KOPT-K1 (cell line): ENCODE measurements at regions not wholly inside any gene's neighbourhood (a gene's known extent, or its start where the extent isn't known, plus 50 kb on each side); places are given as distances from the start of the nearest gene placed in this dataset.
"Not testable (repeated sequence)": the region's sequence is repeated elsewhere in the genome, so short reads cannot be mapped to it uniquely, and the experiment has no call there.

Experiments used
- H3K27ac ChIP-seq: fragments of 200-600 bp; sonication (generic); 2 replicates; pipeline ENCODE4 v1.5.1; 2016; ENCODE audit warnings: antibody characterized with exemption, mild to moderate bottlenecking, low read depth, low read length; ENCODE audit not compliant: poor library complexity, severe bottlenecking
- H3K36me3 ChIP-seq: fragments of 200-600 bp; sonication (generic); 2 replicates; pipeline ENCODE4 v1.5.1; 2017; ENCODE audit warnings: antibody characterized with exemption, mild to moderate bottlenecking, low read length, moderate library complexity; ENCODE audit not compliant: insufficient read depth
- H3K9me3 ChIP-seq: fragments of 200-600 bp; sonication (generic); 2 replicates; pipeline ENCODE4 v1.5.1; 2017; ENCODE audit warnings: antibody characterized with exemption, low read length, mild to moderate bottlenecking; ENCODE audit not compliant: insufficient read depth, poor library complexity, severe bottlenecking

DNA sequence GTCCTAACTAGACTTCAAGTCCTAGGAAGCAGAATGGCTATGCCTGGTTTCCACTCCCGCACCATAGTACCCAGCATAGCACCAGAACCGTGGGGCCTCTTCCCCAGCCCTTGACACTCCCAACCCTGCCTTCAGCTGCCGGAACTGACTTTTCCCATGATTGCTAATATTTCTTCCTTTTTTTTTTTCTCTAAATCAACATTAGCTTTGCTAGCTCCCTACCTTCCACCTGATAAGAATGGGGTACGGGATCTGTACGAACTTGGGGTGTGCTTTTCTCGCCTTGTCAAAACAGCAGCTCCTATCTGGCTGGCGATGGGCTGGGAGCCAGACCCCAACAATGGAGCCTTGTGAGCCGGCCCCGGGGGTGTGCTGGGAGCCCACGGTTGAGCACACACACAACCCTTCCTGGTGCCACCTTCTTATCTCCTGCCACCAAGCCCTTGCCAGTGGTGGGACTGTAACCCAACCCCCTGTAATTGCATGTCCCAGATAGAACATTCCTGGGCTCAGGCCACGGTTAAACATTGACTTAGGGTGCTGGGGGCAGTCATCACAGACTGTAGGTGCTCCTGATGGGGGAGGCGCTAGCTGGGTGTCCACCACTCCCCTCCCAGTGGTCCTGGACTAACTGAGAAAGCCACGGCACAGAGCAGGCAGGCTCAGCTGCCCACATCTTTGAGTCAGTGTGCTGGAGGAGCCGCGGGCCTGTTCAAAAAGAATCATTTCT, 213.0 kb upstream of the HAAO start:
- Histone ChIP-seq H3K9me3 (no peaks in the 10 kb centered on the region), H3K36me3 (no peaks in the 10 kb centered on the region), H3K27ac (no peak overlapping the region)

DNA sequence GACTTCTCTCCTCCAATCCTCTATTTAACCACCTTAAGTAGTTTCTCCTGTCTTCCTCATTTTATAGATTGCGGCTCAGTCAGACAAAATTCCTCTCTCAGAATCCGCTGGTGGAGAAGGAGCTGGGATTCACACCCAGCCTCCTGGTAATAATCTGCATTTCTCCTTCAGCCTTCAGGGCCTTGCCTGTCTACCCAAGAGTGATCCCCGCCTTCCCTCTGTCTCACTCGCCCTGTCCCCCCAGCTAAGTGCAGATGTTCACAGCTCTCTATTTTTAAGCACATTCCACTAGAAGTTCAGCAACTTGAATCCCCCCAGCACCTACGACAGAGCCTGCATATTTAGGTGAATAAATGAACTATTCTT, 212.5 kb upstream of the HAAO start:
- Histone ChIP-seq H3K9me3 (no peaks in the 10 kb centered on the region), H3K27ac (no peak overlapping the region), H3K36me3 (no peaks in the 10 kb centered on the region)

DNA sequence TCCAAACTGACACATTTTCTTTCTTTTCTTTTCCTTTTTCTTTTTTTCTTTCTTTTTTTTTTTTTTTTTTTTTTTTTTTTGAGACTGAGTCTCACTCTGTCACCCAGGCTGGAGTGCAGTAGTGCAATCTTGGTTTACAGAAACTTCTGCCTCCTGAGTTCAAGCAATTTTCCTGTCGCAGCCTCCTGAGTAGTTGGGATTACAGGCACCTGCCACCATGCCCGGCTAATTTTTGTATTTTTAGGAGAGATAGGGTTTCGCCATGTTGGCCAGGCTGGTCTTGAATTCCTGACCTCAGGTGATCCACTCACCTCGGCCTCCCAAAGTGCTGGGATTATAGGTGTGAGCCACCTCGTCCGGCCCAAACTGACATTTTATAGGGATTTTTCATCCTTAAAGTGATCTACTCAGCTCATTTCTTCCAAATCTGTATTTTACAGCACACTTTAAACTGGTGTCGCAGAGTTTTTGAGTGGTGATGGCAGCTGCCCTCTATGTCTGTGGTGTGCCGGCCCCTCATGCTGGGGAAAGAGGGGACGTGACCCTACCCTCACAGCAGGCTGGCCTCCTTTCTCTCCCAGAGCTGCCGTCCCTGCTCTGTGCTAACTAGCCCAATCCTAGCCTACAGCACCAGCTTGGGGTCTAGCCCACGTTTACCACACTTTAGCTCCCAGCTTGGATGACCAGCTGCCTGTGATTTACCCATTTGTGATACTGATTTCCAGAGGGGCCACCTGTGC, 211.9 kb upstream of the HAAO start:
- H3K27ac ChIP-seq, H3K36me3 ChIP-seq, H3K9me3 ChIP-seq: not testable (repeated sequence)

DNA sequence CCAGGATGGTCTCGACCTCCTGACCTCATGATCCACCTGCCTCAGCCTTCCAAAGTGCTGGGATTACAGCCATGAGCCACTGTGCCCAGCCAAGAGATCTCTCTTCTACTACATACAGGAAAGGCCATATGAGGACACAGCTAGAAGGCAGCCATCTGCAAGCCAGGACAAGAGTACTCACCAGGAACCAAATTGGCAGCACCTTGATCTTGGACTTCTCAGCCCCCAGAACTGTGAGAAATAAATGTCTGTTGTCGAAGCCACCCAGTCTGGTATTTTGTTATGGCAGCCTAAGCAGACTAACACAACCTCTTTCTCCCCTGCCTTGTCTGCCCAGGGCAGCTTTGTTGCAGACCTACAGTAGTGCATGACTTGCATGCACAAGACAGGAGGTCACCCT, 211.3 kb upstream of the HAAO start:
- Histone ChIP-seq H3K9me3 (no peaks in the 10 kb centered on the region), H3K27ac (no peak overlapping the region), H3K36me3 (no peaks in the 10 kb centered on the region)

DNA sequence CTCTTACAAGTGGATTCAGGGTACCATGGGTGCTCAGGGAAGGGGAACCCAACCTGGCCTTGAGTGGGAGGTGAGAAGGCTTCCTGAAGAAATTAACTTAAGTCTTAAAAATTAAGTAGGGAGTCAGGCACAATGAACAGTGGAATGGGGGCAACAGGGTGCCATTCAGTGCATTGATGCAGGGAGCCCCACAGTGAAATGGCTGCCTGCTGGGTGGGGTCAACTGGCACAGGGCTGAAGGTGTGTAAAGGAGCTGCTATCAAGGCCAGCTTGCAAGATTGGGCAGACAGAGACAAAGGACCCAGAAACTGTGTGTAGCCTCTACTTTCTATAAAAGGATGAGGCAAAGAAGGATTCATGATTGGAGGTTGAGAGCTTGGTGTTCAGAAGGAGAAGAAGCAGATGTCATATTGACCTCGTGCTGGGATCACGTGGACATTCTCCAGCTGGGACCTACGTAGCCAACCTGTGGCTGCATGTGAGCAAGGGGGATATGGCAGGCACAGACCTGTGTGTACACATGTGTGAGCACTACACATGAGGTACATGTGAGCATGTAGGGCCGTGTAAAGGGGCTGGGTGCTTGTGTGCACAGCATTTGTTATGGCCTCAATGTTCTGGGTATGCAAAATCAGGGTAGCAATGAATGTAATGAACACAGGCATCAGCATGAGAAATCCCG, 209.5 kb upstream of the HAAO start:
- H3K36me3 ChIP-seq: no peaks in the 10 kb centered on the region
- no peaks in the 10 kb centered on the region for H3K9me3 ChIP-seq
- no peak overlapping the region for H3K27ac ChIP-seq

DNA sequence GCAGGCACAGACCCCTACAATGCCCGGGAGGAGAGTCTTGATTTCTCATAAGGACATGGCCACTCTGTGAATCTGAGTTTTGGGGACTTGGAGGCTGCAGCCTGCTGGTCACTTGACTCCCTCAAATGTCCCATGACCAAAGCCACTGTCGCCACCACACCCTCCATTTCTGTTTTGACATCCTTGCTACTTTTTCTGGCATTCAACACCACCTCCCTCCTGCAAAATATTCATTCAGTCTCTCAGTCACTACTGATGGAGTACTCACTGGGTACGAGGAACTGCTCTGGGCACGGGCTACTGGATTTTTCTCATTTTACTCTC, 208.6 kb upstream of the HAAO start:
- Histone ChIP-seq H3K27ac (no peak overlapping the region), H3K9me3 (peaks cover under 1% of the 10 kb centered on the region), H3K36me3 (no peaks in the 10 kb centered on the region)

DNA sequence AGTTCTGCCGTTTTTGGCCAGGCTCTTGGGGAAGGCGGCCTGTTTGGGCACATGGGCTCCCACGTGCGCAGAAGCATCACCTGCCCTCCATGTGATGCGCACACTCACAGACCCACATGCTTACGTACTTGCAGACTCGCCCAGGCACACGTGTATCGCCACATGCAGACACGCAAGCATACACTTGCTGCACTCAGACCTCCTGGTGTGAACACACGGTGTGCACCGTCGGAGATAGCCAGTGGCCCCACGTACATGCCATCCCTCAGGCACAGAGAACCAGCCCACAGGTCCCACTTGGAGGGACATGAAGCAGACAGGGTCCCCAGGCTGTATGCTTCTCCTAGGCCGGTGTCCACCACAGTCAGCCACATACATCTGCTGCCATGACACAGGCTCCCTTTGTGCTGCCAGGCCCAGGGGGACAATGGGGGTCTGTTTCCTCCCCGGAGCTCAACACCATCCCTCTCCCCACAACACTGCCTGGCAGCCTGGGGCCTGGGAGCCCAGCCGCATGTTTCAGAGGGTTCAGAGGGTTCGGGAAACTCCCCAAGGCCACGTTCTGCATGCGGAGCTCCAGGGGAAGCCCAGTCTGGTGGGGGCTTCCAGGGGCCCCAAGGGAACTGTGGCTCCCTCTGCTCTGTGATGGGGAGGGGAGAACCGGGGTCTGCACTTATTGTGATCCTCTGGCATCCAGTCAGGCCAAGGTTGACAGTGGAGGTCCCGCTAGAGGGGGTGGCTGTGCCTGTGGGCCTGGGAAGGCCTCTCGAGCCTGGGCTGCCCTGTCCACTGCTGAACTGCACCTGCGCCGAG, 208.1 kb upstream of the HAAO start:
- Histone ChIP-seq H3K9me3 (peaks cover 7% of the 10 kb centered on the region), H3K27ac (no peak overlapping the region), H3K36me3 (no peaks in the 10 kb centered on the region)

DNA sequence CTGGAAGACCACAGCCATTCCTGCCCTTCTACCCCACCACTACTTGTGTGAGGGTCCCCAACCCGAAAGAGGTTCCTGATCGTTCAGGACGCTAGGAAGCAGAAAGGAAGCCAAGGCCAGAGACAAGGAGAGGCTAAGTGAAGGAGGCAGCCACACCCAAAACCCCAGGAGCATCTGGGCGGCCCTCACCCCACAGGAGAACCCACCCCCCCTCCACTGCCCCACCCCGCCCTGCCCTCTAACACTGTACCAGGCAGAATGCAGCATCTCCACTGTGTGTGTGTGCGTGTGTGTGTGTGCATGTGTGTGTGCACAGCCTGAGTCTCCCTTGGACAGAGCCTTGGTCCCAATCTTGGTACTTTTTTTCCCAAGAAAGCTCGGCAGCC, 207.5 kb upstream of the HAAO start:
- Histone ChIP-seq H3K9me3 (peaks cover 7% of the 10 kb centered on the region), H3K27ac (no peak overlapping the region), H3K36me3 (no peaks in the 10 kb centered on the region)

DNA sequence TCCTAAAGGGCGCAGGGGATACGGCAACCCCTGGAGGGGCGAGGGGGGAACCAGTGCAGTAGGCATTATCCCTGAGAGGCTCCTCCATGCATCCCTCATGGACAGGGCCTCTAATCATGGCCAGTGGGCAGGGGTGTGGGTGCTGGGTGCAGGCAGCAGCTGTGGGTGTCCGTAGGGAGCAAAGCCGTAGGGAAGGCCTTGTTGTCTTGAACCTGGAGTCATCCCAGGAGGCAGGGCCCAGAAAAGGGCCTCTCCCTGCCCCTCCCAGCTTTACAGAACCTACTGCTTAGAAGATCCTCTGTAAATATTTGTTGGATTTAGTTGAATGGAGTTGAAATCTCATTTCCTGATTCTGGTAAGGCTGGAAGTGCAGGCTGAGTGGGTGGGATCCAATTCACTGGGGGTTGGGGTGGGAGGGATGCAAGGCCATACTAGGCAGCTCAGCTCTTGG, 207.0 kb upstream of the HAAO start:
- H3K9me3 ChIP-seq: peaks cover 7% of the 10 kb centered on the region
- H3K27ac ChIP-seq: no peak overlapping the region
- H3K36me3 ChIP-seq: no peaks in the 10 kb centered on the region

DNA sequence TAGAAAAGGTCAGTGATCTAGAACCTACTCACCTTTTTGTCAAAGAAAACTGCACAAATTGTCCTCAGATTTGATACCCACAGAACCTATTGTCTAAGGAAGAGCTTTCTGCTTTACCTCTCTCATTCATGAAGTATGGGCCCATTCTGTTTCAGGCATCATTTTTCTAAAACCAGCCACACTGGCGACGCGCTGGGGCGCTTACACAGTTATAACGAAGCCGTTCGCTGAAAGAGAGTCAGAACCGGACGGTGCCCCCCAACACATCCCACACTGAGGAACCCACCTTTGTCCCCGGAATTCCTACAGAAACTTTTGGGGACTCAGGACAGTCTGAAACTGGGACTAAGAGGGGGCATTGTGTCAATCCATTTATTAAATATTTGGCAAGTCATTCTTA, 206.3 kb upstream of the HAAO start:
- Histone ChIP-seq H3K36me3 (no peaks in the 10 kb centered on the region), H3K27ac (no peak overlapping the region), H3K9me3 (peaks cover 7% of the 10 kb centered on the region)

DNA sequence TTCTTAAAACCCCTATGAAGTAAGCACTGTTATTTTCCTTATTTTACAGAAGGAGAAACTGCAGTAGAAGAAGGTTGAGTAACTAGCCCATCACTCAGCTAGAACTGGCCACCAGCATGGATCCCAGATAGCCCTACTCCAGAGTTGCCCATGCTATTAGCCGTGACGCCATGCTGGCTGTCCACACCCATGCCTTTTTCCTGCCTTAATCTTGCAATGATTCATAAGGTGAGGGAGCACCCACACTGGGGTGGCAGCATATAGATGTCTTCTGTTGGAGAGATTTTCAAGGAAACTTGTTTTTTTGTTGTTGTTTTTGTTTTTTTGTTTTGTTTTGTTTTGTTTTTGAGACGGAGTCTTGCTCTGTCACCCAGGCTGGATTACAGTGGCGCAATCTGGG, 204.1 kb upstream of the HAAO start:
- H3K27ac ChIP-seq: no peak overlapping the region
- no peaks in the 10 kb centered on the region for H3K36me3 ChIP-seq
- peaks cover 7% of the 10 kb centered on the region for H3K9me3 ChIP-seq

DNA sequence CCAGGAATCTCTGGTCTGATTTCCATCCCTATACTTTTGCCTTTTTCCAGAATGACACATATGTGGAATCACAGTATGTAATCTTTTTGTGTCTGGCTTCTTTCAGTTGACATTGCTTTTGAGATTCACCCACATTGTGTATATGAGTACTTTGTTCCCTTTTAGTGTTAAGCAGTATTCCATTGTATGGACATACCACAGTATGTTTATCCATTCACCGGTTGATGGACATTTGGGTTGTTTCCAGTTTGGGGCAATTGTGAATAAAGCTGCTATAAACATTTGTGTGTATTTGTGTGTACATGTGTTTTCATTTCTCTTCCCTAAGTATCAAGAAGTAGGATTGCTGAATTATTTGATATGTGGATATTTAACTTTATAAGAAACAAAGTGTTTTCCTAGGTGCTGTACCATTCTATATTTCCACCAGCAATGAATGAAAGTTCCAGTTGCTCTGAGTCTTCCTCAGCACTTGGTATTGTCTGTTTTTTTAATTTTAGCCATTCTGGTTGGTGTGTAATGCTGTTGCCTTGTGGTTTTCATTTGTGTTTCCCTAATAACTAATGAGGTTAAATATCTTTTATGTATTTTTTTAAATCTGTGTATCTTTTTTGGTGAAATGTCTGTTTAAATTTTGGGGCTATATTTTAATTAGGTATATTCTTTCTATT, 203.5 kb upstream of the HAAO start:
- Histone ChIP-seq H3K9me3 (peaks cover 7% of the 10 kb centered on the region), H3K36me3 (no peaks in the 10 kb centered on the region), H3K27ac (no peak overlapping the region)

DNA sequence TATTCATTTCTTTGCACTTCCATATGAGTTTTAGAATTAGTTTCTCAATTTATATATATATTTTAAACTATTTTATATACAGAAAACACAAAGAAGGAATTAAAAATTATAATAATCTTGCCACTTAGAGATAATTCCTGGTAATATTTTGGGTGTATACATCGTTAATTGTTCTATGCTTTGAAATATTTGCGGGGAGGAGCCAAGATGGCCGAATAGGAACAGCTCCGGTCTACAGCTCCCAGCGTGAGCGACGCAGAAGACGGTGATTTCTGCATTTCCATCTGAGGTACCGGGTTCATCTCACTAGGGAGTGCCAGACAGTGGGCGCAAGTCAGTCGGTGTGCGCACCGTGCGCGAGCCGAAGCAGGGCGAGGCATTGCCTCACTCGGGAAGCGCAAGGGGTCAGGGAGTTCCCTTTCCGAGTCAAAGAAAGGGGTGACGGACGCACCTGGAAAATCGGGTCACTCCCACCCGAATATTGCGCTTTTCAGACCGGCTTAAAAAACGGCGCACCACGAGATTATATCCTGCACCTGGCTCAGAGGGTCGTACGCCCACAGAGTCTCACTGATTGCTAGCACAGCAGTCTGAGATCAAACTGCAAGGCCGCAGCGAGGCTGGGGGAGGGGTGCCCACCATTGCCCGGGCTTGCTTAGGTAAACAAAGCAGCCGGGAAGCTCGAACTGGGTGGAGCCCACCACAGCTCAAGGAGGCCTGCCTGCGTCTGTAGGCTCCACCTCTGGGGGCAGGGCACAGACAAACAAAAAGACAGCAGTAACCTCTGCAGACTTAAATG, 197.1 kb upstream of the HAAO start:
- H3K27ac ChIP-seq, H3K9me3 ChIP-seq, H3K36me3 ChIP-seq: not testable (repeated sequence)

DNA sequence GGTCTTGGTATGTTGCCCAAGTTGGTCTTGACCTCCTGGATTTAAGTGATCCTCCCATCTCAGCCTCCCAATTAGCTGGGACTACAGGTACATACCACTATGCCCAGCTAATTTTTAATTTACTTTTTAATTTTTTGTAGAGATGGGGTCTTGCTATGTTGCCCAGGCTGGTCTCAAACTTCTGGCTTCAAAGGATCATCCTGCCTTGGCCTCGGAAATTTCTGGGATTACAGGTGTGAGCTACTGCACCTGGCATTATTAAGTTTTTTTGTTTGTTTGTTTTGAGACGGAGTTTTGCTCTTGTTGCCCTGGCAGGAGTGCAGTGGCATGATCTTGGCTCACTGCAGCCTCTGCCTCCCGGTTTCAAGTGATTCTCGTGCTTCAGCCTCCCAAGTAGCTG, 195.7 kb upstream of the HAAO start:
- H3K27ac ChIP-seq, H3K36me3 ChIP-seq, H3K9me3 ChIP-seq: not testable (repeated sequence)
